K562 (cell line): ENCODE measurements at regions not wholly inside any gene's neighbourhood (a gene's known extent, or its start where the extent isn't known, plus 50 kb on each side); places are given as distances from the start of the nearest gene placed in this dataset.

ENCODE experiments used
- ATAC-seq: fragments of 200-7000 bp; cut with Tn5 transposase; 3 replicates; pipeline ENCODE4 v1.9.1; 2020; ENCODE audit warnings: moderate library complexity
- BruUV-seq: library from RNA; stranded (reverse); fragments of 400-500 nt; replicated peaks from 2 replicates; lab custom pipeline; 2021; lab: Mats Ljungman, UMichigan
- CTCF ChIA-PET: fragments of 300-600 bp; formaldehyde crosslinking; extraction: SDS; loops from one replicate; lab custom pipeline; 2021; ENCODE audit warnings: low intra/inter-chr PET ratio; lab: Yijun Ruan, JAX
- POLR2A ChIA-PET: fragments of 300-600, 350-650 bp; sonication (Branson Sonifier 250); formaldehyde crosslinking; extraction: SDS; loops from one replicate; lab custom pipeline; 2021; ENCODE audit warnings: antibody characterized with exemption, inconsistent platforms; lab: Yijun Ruan, JAX
- DNase-seq, 4 experiments: peaks; one replicate each; pipeline versions ENCODE4 v3.0.0 to v3.0.0-alpha.2; 2011 to 2018; ENCODE audit warnings: low spot score in 3 of 4, mixed read lengths in 3 of 4; ENCODE audit errors: extremely low read depth in 1 of 4
- FAIRE-seq: peaks from 2 replicates; lab custom pipeline; 2011; peaks lifted over from hg19 to GRCh38; lab: Jason Lieb, UNC
- H2AFZ ChIP-seq: 2 replicates; pipeline ENCODE4 v1.6.0; 2011; ENCODE audit warnings: low read depth, low read length, control low read depth, inconsistent platforms
- H3K27ac ChIP-seq: fragments of 200-600 bp; 3 replicates; pipeline ENCODE4 v1.8.0; 2011; ENCODE audit warnings: low read depth, mild to moderate bottlenecking, control low read depth, inconsistent platforms, low read length, moderate library complexity, mixed read lengths; ENCODE audit errors: extremely low read depth
- H3K27me3 ChIP-seq, 2 experiments: fragments of 300-600 bp in 1 of 2; 2 replicates in 1 of 2; 3 replicates in 1 of 2; pipeline versions ENCODE4 v1.6.0 to v1.8.0; 2011; ENCODE audit warnings: inconsistent platforms in 2 of 2, low read length in 2 of 2, mild to moderate bottlenecking in 1 of 2, mixed read lengths in 1 of 2, moderate library complexity in 1 of 2; ENCODE audit not compliant: control insufficient read depth in 2 of 2, insufficient read depth in 2 of 2
- H3K36me3 ChIP-seq: fragments of 300-600 bp; 3 replicates; pipeline ENCODE4 v1.8.0; 2011; ENCODE audit warnings: mild to moderate bottlenecking, low read length, inconsistent platforms; ENCODE audit not compliant: control insufficient read depth, insufficient read depth
- H3K4me1 ChIP-seq, 2 experiments: fragments of 200-600 bp in 1 of 2; replicated peaks in 1 of 2; 2 replicates in 1 of 2; 3 replicates in 1 of 2; pipeline versions ENCODE4 v1.5.1 to v1.8.0; 2011; ENCODE audit warnings: inconsistent platforms in 2 of 2, low read length in 2 of 2, mild to moderate bottlenecking in 1 of 2, mixed read lengths in 1 of 2, moderate library complexity in 1 of 2; ENCODE audit not compliant: control insufficient read depth in 2 of 2, insufficient read depth in 2 of 2
- H3K4me2 ChIP-seq: 2 replicates; pipeline ENCODE4 v1.6.1; 2011; ENCODE audit warnings: low read length, control low read depth, inconsistent platforms, mixed read lengths; ENCODE audit not compliant: insufficient read depth
- H3K4me3 ChIP-seq: fragments of 200-600 bp; sonication (generic), shearing (Covaris generic); 2 replicates; pipeline ENCODE4 v1.5.1; 2016; ENCODE audit warnings: control low read depth, inconsistent platforms
- H3K79me2 ChIP-seq: fragments of 200-600 bp; 3 replicates; pipeline ENCODE4 v1.8.0; 2011; ENCODE audit warnings: low read length, inconsistent platforms; ENCODE audit not compliant: control insufficient read depth, insufficient read depth
- H3K9ac ChIP-seq, 2 experiments: 2 replicates each; pipeline versions ENCODE4 v1.6.0 to v1.6.1; 2011; ENCODE audit warnings: low read depth in 2 of 2, low read length in 2 of 2, control low read depth in 1 of 2, inconsistent platforms in 1 of 2, mild to moderate bottlenecking in 1 of 2, mixed read lengths in 1 of 2; ENCODE audit not compliant: insufficient read depth in 1 of 2
- H3K9me1 ChIP-seq: one replicate; pipeline ENCODE4 v1.6.0; 2011; ENCODE audit warnings: inconsistent platforms, mild to moderate bottlenecking, low read length, moderate library complexity; ENCODE audit not compliant: control insufficient read depth, insufficient read depth
- H3K9me3 ChIP-seq: replicated peaks from 2 replicates; pipeline ENCODE4 v1.5.1; 2011; ENCODE audit warnings: low read depth, low read length, inconsistent platforms; ENCODE audit not compliant: control insufficient read depth, insufficient read depth
- H4K20me1 ChIP-seq: replicated peaks from 2 replicates; pipeline ENCODE4 v1.6.1; 2011; ENCODE audit warnings: low read length, inconsistent platforms, mixed read lengths; ENCODE audit not compliant: control insufficient read depth, insufficient read depth
- DNMT1 ChIP-seq: fragments of 450-650 bp; IDR thresholded peaks from 2 replicates; pipeline ENCODE4 v1.6.1; 2016; ENCODE audit warnings: antibody characterized with exemption, mild to moderate bottlenecking
- NFIC ChIP-seq: fragments of 450-650 bp; IDR thresholded peaks from 2 replicates; pipeline ENCODE4 v1.6.1; 2017; ENCODE audit warnings: mild to moderate bottlenecking, inconsistent platforms
- PPARD ChIP-seq: fragments of 250-450 bp; sonication (Bioruptor Pico); IDR thresholded peaks from 2 replicates; pipeline ENCODE4 v1.8.0; 2022; ENCODE audit warnings: inconsistent platforms, mild to moderate bottlenecking, moderate library complexity
- REST ChIP-seq, 2 experiments: fragments of 450-650 bp; formaldehyde crosslinking in 1 of 2; IDR thresholded peaks; 2 replicates each; pipeline versions ENCODE4 v1.4.0 to v1.6.1; 2014 to 2020; ENCODE audit warnings: mild to moderate bottlenecking in 2 of 2, borderline replicate concordance in 1 of 2, low read depth in 1 of 2
- SIN3A ChIP-seq, 2 experiments: fragments of 150-350 bp in 1 of 2; IDR thresholded peaks; 2 replicates each; pipeline ENCODE4 v1.6.1; 2011 to 2016; ENCODE audit warnings: borderline replicate concordance in 2 of 2, low read depth in 2 of 2, low read length in 2 of 2, mild to moderate bottlenecking in 2 of 2, moderate library complexity in 2 of 2; ENCODE audit not compliant: control insufficient read depth in 1 of 2
- STAT5B ChIP-seq: fragments of 250-450 bp; sonication (Bioruptor Pico); IDR thresholded peaks from 2 replicates; pipeline ENCODE4 v1.8.0; 2021; ENCODE audit warnings: mild to moderate bottlenecking, inconsistent platforms
- TFE3 ChIP-seq: fragments of 450-650 bp; formaldehyde crosslinking; IDR thresholded peaks from 2 replicates; pipeline ENCODE4 v1.4.0; 2020; ENCODE audit warnings: mild to moderate bottlenecking, mixed read lengths
- ZBED1 ChIP-seq: IDR thresholded peaks from 2 replicates; pipeline ENCODE4 v1.6.1; 2014
- ZBTB1 ChIP-seq: sonication (generic); formaldehyde crosslinking; IDR thresholded peaks from 2 replicates; pipeline ENCODE4 v1.8.1; 2023; ENCODE audit warnings: missing genetic modification reagents, low read depth, mild to moderate bottlenecking, borderline replicate concordance
- ZNF655 ChIP-seq: fragments of 250-450 bp; sonication (Bioruptor Pico); IDR thresholded peaks from 2 replicates; pipeline ENCODE4 v1.5.0; 2021
- WGBS: fragments of 100-300 bp; shearing (Covaris generic); methylation state at CpG from one replicate; pipeline ENCODE4 v1.1.6; 2016; ENCODE audit warnings: low coverage, mixed read lengths; ENCODE audit not compliant: insufficient coverage; ENCODE audit errors: missing lambda C conversion rate; 5-methylcytosine and 5-hydroxymethylcytosine counted together
- in situ Hi-C: fragments of 300-500 bp; cut with MboI; formaldehyde crosslinking; loops from 4 replicates; pipeline ENCODE4 v1.15.0; 2018; ENCODE audit warnings: inconsistent platforms, mixed read lengths
- intact Hi-C: fragments of 100-400 bp; cut with micrococcal nuclease; formaldehyde crosslinking; loops from 2 replicates; pipeline ENCODE4 v1.14.2; 2022

GRCh38 chr9:107869111-107869510 lies 379.5 kb upstream of the KLF4 start:
- no TSS peak for BruUV-seq
- ATAC-seq = no peak
- Histone ChIP-seq H4K20me1 (no peaks in the 10 kb centered on the region), H3K79me2 (no peaks in the 10 kb centered on the region), H3K9me3 (no peaks in the 10 kb centered on the region), H3K4me1 (no peaks in the 10 kb centered on the region), H3K4me3 (no peak overlapping the region), H3K9ac (no peak overlapping the region), H3K9me1 (no peaks in the 10 kb centered on the region), H3K27me3 (peaks cover 5 to 6% of the 10 kb centered on the region in 2 experiments; a peak in 4 of 5 replicates), H3K4me2 (no peak overlapping the region), H3K36me3 (no peaks in the 10 kb centered on the region), H2AFZ (no peak overlapping the region)
- in situ Hi-C loops (no loop called here), intact Hi-C loops (no loop called here)
- FAIRE-seq = no peak
- DNase-seq = no peak
- POLR2A ChIA-PET = no interaction called here
- TF ChIP-seq STAT5B = no peak
- no peak for TF ChIP-seq DNMT1
- TF ChIP-seq ZBED1 = no peak
- no peak for TF ChIP-seq ZBTB1 (CRISPR knock-in tag)
- TF ChIP-seq SIN3A (IDR thresholded peaks at IDR 0.05; ENCODE audit: borderline replicate concordance in 2 of 2, control insufficient read depth in 1 of 2, low read depth in 2 of 2, low read length in 2 of 2) = no peak
- no peak for TF ChIP-seq ZNF655
- no peak for TF ChIP-seq PPARD (CRISPR knock-in tag)
- TF ChIP-seq TFE3 (CRISPR knock-in tag) = no peak
- no peak for TF ChIP-seq REST (IDR thresholded peaks at IDR 0.05; ENCODE audit: borderline replicate concordance)
- TF ChIP-seq REST (CRISPR knock-in tag; IDR thresholded peaks at IDR 0.05; ENCODE audit: low read depth) = no peak
- no peak for TF ChIP-seq NFIC
- TF ChIP-seq, all 486 proteins: peak for 0
- H3K27ac ChIP-seq = no peak overlapping the region
- CTCF ChIA-PET = no interaction called here
- 2% methylated on average over 3 of the region's 3 CpGs for WGBS
